Uterus (tissue), 3 donors: ENCODE measurements at regions not wholly inside any gene's neighbourhood (a gene's known extent, or its start where the extent isn't known, plus 50 kb on each side); places are given as distances from the start of the nearest gene placed in this dataset.

Source experiments
- DNase-seq, 2 donors: peaks; one replicate each; pipeline ENCODE4 v3.0.0-alpha.2; 2019 to 2020
- H3K27ac ChIP-seq, 2 donors: fragments of 200-600 bp; sonication (generic); 1 replicate in 1 of 2; 2 replicates in 1 of 2; pipeline ENCODE4 v1.5.1; 2016 to 2018
- H3K27me3 ChIP-seq, 2 donors: fragments of 200-600 bp; sonication (generic); one replicate each; pipeline ENCODE4 v1.5.1; 2018 to 2019; ENCODE audit warnings: control low read depth in 1 of 2
- H3K36me3 ChIP-seq, 2 donors: fragments of 200-600 bp; sonication (generic); one replicate each; pipeline ENCODE4 v1.5.1; 2019; ENCODE audit warnings: control low read depth in 1 of 2
- H3K4me1 ChIP-seq, 2 donors: fragments of 200-600 bp; sonication (generic); one replicate each; pipeline ENCODE4 v1.5.1; 2018 to 2019; ENCODE audit warnings: control low read depth in 1 of 2
- H3K4me3 ChIP-seq, 2 donors: fragments of 200-600 bp; sonication (generic); 1 replicate in 1 of 2; 2 replicates in 1 of 2; pipeline ENCODE4 v1.5.1; 2018 to 2019; ENCODE audit warnings: mild to moderate bottlenecking in 1 of 2
- H3K9me3 ChIP-seq, 2 donors: fragments of 200-600 bp; sonication (generic); one replicate each; pipeline ENCODE4 v1.5.1; 2019; ENCODE audit warnings: control low read depth in 1 of 2
- POLR2A ChIP-seq, 2 donors: fragments of 450-650 bp; IDR thresholded peaks; one replicate each; pipeline ENCODE4 v1.6.1; 2016; ENCODE audit warnings: antibody characterized with exemption in 2 of 2, mild to moderate bottlenecking in 1 of 2, moderate library complexity in 1 of 2
- intact Hi-C: fragments of 100-400 bp; cut with DNase I; formaldehyde crosslinking; loops from one replicate; pipeline ENCODE4 v1.15.1; 2023; ENCODE audit warnings: low total_unique reads
- TF ChIP-seq, protein P1 (sequence below), 4 experiments: fragments of 200-600 bp in 2 of 4; fragments of 450-650 bp in 2 of 4; sonication (generic) in 2 of 4; IDR thresholded peaks; one replicate each; pipeline ENCODE4 v1.5.1; 2016 to 2019; ENCODE audit warnings: antibody characterized with exemption in 4 of 4, mild to moderate bottlenecking in 2 of 4, moderate library complexity in 1 of 4
- donor health status: DM: yes; HTN: yes; CAD: no.

DNA sequence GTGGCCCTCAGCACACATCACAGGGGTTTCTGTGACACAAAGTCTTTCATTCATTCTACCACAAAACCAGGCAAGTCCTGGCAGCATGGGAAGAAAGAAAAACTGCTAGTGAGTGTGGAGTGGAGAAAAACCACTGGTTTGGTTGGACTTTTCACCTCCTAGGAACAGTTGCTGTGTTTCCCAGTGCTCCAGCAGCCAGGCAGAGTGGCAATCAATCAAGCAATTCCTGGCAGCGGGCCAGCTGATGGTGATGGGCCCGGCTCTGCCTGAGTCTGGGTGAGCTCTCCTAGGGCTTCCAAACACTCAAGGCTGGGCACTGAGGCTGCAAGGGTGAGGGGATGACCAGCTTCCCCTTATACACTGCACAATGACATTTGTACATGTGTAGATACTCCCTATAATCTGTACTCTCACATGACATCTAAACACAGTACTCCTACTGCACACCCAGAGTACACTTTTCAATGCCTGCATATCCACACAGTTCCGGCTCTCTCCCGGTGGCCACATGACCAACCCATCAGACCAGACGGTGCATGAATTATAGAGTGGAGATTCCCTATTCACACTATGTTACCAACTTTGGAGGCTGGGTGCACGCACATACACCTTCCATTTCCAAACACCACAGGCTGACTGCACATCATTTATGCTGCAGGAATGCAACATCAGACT is 156.6 kb downstream of the UNC5CL start:
- no peaks in the 10 kb centered on the region for H3K9me3 ChIP-seq
- H3K4me3 ChIP-seq: no peak overlapping the region
- no peaks in the 10 kb centered on the region for H3K27me3 ChIP-seq
- DNase-seq: no peak
- H3K4me1 ChIP-seq: no peaks in the 10 kb centered on the region
- H3K27ac ChIP-seq: no peak overlapping the region
- intact Hi-C loops: no loop called here
- TF ChIP-seq POLR2A (IDR thresholded peaks at IDR 0.05): no peak
- TF ChIP-seq, protein P1, sequence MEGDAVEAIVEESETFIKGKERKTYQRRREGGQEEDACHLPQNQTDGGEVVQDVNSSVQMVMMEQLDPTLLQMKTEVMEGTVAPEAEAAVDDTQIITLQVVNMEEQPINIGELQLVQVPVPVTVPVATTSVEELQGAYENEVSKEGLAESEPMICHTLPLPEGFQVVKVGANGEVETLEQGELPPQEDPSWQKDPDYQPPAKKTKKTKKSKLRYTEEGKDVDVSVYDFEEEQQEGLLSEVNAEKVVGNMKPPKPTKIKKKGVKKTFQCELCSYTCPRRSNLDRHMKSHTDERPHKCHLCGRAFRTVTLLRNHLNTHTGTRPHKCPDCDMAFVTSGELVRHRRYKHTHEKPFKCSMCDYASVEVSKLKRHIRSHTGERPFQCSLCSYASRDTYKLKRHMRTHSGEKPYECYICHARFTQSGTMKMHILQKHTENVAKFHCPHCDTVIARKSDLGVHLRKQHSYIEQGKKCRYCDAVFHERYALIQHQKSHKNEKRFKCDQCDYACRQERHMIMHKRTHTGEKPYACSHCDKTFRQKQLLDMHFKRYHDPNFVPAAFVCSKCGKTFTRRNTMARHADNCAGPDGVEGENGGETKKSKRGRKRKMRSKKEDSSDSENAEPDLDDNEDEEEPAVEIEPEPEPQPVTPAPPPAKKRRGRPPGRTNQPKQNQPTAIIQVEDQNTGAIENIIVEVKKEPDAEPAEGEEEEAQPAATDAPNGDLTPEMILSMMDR (IDR thresholded peaks at IDR 0.05): no peak
- H3K36me3 ChIP-seq: no peaks in the 10 kb centered on the region

DNA sequence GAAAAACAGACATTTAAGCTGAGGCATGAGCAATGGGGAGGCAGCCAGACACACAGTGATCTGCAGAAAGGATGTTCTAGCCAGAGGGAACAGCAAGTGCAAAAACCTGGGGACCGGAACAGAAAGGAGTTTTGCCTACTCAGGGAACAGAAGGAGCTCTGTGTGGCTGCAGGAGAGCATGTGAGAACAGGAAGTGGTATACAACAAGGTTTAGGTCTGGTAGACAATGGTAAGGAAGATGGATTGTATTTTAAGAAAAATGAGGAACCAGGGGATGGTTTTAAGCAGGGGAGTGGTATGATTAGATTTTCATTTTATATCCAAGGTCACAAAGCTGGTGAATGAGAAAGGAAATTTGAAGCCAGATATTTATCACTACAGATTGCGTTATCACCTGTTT is 157.5 kb downstream of the UNC5CL start:
- intact Hi-C loops: no loop called here
- Histone ChIP-seq H3K4me3 (no peak overlapping the region), H3K4me1 (no peaks in the 10 kb centered on the region), H3K9me3 (no peaks in the 10 kb centered on the region), H3K27me3 (no peaks in the 10 kb centered on the region), H3K36me3 (no peaks in the 10 kb centered on the region), H3K27ac (no peak overlapping the region)
- DNase-seq: no peak
- TF ChIP-seq, protein P1 (IDR thresholded peaks at IDR 0.05): no peak
- no peak for TF ChIP-seq POLR2A (IDR thresholded peaks at IDR 0.05)

DNA sequence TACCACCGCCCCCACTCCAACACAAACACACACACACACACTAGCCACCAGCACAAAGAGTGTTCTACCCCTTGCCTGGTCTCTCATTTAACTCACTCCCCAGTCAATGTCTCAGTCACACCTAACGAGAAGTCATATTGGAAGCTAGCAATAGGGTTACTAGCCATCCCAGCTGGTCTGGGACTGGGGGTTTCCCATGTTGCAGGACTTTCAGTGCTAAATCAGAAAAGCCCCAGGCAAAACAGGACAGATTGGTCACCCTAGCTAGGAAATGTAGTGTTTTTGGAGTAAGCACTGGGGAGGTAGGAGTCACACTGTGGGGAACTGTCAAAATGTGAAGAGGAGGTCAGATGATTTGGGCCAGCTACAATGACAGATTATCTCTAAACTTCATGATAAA is 158.1 kb downstream of the UNC5CL start:
- intact Hi-C loops: no loop called here
- no peaks in the 10 kb centered on the region for H3K27me3 ChIP-seq
- H3K4me1 ChIP-seq: no peaks in the 10 kb centered on the region
- TF ChIP-seq POLR2A (IDR thresholded peaks at IDR 0.05): no peak
- TF ChIP-seq, protein P1 (IDR thresholded peaks at IDR 0.05): no peak
- no peak overlapping the region for H3K27ac ChIP-seq
- DNase-seq: no peak
- H3K9me3 ChIP-seq: no peaks in the 10 kb centered on the region
- H3K36me3 ChIP-seq: no peaks in the 10 kb centered on the region
- H3K4me3 ChIP-seq: no peak overlapping the region

DNA sequence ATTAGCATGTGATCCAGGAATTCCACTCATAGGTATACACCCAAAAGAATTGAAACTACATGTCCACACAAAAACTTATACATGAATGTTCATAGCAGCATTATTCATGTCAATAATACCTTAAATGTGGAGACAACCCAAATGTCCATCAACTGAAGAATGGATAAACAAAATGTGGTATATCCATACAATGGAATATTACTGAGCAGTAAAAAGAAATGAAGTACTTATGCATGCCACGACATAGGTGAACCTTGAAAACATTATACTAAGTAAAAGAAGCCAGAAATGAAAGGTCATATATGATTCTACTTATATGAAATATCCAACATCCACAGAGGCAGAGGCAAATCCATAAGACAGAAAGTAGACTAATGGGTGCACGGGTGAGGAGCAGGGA is 159.9 kb downstream of the UNC5CL start:
- H3K4me3 ChIP-seq: no peak overlapping the region
- DNase-seq: no peak
- H3K27ac ChIP-seq: no peak overlapping the region
- H3K36me3 ChIP-seq: no peaks in the 10 kb centered on the region
- TF ChIP-seq, protein P1 (IDR thresholded peaks at IDR 0.05): no peak
- TF ChIP-seq POLR2A (IDR thresholded peaks at IDR 0.05): no peak
- no peaks in the 10 kb centered on the region for H3K9me3 ChIP-seq
- no peaks in the 10 kb centered on the region for H3K4me1 ChIP-seq
- intact Hi-C loops: no loop called here
- no peaks in the 10 kb centered on the region for H3K27me3 ChIP-seq

DNA sequence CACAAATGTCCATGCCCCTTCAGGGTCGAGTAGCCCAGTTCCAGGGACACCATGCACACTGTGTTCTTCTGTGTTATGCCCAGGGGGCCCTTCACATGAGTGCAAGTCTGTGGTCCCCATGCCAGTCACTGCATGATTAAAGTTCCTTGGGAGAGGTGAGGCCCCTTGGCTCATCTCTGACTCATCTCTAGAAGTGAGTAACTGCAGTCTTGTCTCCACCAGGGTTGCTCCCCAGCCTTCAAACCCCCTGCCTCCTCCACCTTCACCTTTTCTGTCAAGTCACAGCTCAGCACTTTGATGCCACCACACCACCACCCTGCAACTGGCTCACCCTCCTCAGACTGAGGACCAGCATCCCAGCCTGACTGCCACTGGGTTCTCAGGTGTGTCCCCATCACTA is 161.7 kb downstream of the UNC5CL start:
- Histone ChIP-seq H3K36me3 (no peaks in the 10 kb centered on the region), H3K9me3 (no peaks in the 10 kb centered on the region), H3K4me3 (no peak overlapping the region), H3K27me3 (no peaks in the 10 kb centered on the region), H3K27ac (no peak overlapping the region), H3K4me1 (no peaks in the 10 kb centered on the region)
- TF ChIP-seq, protein P1 (IDR thresholded peaks at IDR 0.05): no peak
- no peak for TF ChIP-seq POLR2A (IDR thresholded peaks at IDR 0.05)
- intact Hi-C loops: no loop called here
- DNase-seq: no peak
